HG02798 (cell line): ENCODE measurements at regions not wholly inside any gene's neighbourhood (a gene's known extent, or its start where the extent isn't known, plus 50 kb on each side); places are given as distances from the start of the nearest gene placed in this dataset.

Source experiments
- ATAC-seq: cut with Tn5 transposase; IDR thresholded peaks from one replicate; pipeline ENCODE4 v1.9.1; 2021; ENCODE audit warnings: mild to moderate bottlenecking; ENCODE audit not compliant: unreplicated experiment, poor library complexity

- ATAC-seq: no peak
Measured at GRCh38 chr21:24222676-24223075, 1384.6 kb downstream of the MRPL39 start.

DNA sequence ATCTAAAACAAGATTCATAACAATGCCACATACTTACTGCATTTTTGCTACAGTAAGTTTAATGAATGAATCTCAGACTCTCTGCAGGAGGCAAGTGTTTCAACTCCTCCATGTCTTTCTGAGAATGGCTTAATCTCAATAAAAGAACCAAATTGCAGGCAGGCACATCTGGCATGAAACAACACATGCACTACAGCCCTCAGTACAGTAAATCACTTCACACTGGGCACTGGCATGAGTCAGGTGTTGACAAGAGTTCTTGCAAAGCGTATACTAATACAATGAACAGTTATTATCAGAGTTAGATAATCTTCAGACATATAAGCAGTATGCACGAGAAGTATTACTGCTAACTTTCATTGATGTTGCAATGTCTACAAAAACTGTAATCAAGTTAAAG, 1386.8 kb downstream of the MRPL39 start:
- ATAC-seq: no peak

- ATAC-seq: no peak
Measured at GRCh38 chr21:24217151-24217550, 1390.1 kb downstream of the MRPL39 start.

- no peak for ATAC-seq
Measured at GRCh38 chr21:24210130-24210529, 1397.2 kb downstream of the MRPL39 start.

- no peak for ATAC-seq
Measured at GRCh38 chr21:24208562-24209260, 1398.6 kb downstream of the MRPL39 start.

DNA sequence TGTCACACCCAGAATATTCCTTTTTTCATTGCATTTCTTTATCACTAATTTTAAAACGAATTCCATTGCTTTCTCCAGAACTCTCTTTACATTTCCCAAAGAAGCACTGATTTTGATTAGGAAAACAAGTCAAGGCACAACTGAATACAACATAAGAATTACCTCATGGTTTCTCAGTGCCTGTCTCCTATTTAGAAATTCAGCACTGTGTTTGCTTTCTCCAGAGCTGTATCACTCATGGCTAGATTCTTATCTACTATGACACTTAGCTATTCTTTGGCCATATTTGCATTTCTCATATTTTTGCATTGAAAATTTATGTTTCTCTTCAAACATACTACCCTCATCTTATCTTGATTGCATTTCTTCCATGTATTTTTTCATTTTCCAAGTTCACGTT, 1402.0 kb downstream of the MRPL39 start:
- no peak for ATAC-seq

- no peak for ATAC-seq
Measured at GRCh38 chr21:24204641-24205040, 1402.6 kb downstream of the MRPL39 start.

DNA sequence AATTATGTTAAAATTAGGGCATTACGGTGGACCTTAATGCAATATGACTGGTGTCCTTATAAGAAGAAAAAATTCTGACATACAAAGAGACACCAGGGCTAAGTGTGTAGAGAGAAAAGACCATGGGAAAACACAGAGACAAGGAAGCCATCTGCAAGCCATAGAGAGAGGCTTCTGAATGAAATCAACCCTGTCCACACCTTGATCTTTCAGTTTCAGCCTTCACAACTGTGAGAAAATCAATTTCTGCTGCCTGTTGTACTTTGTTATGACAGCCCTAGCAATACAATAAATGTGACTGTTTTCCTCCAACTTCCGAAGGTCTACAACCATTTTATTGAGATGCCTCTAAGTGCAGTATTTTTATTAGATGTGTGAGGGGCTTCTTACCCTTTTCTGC, 1407.2 kb downstream of the MRPL39 start:
- ATAC-seq: peak; percentile 27

- ATAC-seq: no peak
Measured at GRCh38 chr21:24197923-24198322, 1409.4 kb downstream of the MRPL39 start.

DNA sequence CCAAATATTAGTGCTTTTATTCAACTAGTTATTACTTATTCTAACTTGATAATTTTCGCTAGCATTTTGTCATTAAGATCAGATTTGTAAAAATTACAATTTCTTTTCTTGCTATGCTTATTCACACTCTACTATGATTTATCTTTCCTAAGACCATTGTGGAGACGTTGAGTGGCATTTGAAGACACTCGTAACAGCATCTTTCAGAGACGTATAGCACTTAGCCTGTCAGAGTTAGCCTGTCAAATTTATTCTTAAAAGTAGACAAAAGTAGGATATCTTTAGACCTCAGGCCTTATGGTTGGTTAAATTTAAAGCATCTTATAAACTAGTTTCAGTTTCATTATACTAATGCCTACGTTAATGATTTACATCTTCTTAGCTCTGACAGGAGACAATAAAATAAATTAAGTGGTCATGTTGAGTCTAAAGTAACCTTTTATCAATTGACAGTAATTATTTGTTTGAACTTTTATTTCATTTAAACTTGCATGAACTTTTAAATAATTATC, 1410.1 kb downstream of the MRPL39 start:
- no peak for ATAC-seq

GRCh38 chr21:24188506-24188905, 1418.8 kb downstream of the MRPL39 start:
- ATAC-seq: no peak

DNA sequence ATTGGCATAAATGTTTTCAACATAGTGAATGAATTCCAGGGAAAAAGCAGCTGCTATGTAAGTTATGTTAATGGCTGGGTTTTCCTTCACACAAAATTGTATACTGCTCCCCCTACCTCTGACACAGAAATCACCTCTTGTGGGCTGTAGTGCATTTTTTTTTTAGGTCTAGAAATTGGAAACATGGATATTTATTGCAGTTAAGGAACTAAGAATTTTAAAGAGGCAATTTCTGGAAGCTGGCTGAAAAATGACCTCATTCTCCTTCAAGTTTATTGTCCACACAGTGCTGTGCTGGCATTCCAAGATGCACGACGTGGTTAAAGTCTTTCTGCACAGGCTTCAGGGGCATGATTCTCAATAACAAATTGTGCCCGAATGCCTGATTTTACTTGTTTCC, 1424.2 kb downstream of the MRPL39 start:
- ATAC-seq: no peak

DNA sequence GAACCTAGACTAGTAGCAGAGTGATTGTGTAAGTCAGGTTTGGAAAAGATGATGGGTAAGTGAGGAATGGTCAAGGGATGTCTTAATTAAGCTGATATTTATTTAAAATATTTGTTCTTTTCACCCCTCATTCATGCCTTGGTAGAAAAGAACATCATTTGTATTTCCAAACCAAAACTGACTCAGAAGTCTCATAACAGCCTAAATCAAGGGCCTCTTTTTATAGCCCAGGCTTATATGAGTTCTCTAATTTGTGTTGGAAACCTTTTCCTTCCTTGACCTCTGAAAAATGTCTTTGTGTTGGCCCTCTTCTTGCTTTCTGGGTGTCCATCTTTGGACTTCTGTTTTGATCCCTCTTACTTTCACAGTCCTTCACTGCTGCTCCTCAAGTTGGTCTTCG, 1428.2 kb downstream of the MRPL39 start:
- no peak for ATAC-seq

DNA sequence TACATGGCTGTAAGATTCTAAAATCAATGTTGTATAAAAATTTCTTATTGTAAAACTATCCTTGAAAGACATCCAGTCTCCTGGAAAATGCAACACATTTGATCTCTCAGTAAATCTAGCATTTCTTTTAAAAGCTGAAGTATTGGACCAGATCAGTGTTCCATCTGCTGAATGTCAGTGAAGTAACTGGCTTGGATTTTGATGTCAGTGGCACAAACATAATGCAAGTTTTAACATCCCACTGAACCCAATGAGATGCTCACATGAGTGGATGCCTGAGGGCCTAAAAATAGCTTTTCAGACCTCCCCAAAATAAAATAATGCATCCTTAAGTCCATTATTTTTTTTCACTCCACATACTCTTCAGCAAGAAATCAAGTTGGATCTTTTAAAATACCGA, 1432.2 kb downstream of the MRPL39 start:
- no peak for ATAC-seq

GRCh38 chr21:24171736-24172135, 1435.5 kb downstream of the MRPL39 start:
- no peak for ATAC-seq

DNA sequence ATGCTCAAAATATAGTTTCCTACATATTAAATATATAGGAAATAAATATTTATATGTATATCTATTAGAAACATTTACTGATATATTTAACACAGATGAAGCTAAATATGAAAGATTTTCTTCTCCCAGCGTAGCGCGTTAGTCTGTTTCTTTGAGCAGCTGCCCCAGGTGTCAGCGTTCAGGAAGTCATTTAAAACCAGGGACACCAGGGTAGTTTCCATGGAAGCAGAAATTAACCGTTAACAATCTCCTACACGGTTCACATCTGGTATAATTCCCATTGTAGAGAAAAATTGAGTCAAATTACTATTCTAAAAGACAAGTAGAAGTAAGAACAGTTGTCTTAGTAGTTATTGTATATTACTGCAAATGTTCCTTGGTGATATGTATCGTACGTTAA, 1443.7 kb downstream of the MRPL39 start:
- ATAC-seq: no peak

GRCh38 chr21:24160528-24160927, 1446.8 kb downstream of the MRPL39 start:
- no peak for ATAC-seq

DNA sequence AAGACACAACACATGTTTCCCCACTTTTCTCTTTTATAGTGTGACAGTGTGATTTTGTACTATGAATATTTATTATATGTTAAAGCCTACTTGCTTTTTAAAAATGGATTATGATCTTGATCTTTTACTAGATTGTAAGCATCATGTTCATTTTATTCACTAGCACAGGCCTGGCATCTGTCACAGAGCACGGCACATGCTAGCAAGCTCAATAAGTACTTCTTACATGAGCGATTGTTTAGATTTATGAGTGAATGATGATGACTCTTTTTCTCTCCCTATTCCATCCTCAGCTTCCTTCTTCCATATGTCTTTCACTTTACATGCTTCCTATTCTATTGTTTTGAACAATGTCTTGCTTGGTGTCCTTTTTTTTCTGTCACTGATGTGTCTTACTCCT, 1454.1 kb downstream of the MRPL39 start:
- ATAC-seq: no peak

- ATAC-seq: no peak
Measured at GRCh38 chr21:24150753-24151152, 1456.5 kb downstream of the MRPL39 start.

DNA sequence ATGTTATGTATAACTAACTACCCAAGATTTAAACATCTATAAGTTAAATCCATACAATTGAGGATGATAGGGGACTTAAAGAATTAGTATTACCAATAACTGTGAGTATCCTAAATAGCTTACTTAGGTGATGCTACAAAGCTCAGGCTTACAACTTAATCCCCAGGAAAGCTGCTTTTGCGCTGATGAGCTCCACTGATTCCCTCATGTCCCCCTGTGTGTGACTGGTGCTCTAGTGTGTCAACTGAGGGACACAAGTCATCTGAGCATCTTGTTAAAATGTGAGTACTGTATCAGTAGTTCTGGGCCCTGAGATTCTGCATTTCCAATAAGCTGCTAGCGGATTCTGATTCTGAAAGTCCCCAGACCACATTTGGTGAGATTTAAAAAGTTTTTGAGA, 1458.8 kb downstream of the MRPL39 start:
- ATAC-seq: no peak

DNA sequence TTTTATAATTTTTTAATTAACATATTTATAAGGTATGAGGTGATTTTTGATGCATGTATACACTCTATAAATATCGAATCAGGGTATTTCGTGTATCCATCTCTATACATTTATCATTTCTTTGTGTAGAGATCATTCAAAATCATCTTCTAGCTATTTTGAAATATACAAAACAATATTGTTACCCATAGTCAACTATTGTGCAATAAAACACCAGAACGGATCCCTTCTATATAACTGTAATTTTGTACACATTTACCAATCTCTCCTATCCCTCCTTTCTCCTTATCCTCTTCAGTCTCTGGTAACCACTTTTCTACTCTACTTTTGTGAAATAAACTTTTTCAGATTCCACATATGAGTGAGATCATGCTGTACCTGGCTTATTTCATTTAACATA, 1459.6 kb downstream of the MRPL39 start:
- no peak for ATAC-seq

DNA sequence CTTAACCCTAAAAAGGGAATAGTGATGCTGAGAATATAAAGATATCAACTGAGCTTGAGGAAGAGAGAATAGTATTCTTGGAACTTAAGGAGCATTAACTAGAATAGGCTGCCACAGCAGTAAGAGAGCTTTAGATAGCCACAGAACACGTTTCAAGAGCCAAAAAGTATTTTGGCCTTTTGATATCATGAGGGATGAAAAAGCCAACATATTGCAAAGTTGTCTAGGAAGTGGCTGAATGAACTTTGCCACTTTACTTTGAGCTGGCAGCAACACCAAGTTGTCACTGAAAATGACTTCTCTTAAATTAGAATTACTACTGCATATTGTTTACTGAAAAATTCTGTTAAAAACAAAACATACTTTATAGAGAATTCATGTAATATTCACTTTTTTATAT, 1476.2 kb downstream of the MRPL39 start:
- ATAC-seq: no peak
